Ishikawa (cell line): ENCODE measurements at regions not wholly inside any gene's neighbourhood (a gene's known extent, or its start where the extent isn't known, plus 50 kb on each side); places are given as distances from the start of the nearest gene placed in this dataset.

Experiments
- CEBPB ChIP-seq: IDR thresholded peaks from 2 replicates; pipeline ENCODE4 v1.6.1; 2012
- CREB1 ChIP-seq: IDR thresholded peaks from 2 replicates; pipeline ENCODE4 v1.6.1; 2012; ENCODE audit warnings: low read depth
- EGR1 ChIP-seq: IDR thresholded peaks from 2 replicates; pipeline ENCODE4 v1.6.1; 2012
- EP300 ChIP-seq: IDR thresholded peaks from 2 replicates; pipeline ENCODE4 v1.6.1; 2012; ENCODE audit warnings: borderline replicate concordance
- FOXM1 ChIP-seq: IDR thresholded peaks from 2 replicates; pipeline ENCODE4 v1.6.1; 2012; ENCODE audit warnings: low read depth, borderline replicate concordance
- MAX ChIP-seq: IDR thresholded peaks from 2 replicates; pipeline ENCODE4 v1.6.1; 2012
- NFIC ChIP-seq: IDR thresholded peaks from 2 replicates; pipeline ENCODE4 v1.6.1; 2012
- RAD21 ChIP-seq: IDR thresholded peaks from 2 replicates; pipeline ENCODE4 v1.6.1; 2012; ENCODE audit warnings: low read depth
- TAF1 ChIP-seq: IDR thresholded peaks from 2 replicates; pipeline ENCODE4 v1.6.1; 2012; ENCODE audit warnings: low read depth, mild to moderate bottlenecking
- TCF12 ChIP-seq: IDR thresholded peaks from 2 replicates; pipeline ENCODE4 v1.6.1; 2012; ENCODE audit warnings: low read depth
- TEAD4 ChIP-seq: IDR thresholded peaks from 2 replicates; pipeline ENCODE4 v1.6.1; 2012
- USF1 ChIP-seq: IDR thresholded peaks from 2 replicates; pipeline ENCODE4 v1.6.1; 2012
- YY1 ChIP-seq: IDR thresholded peaks from 2 replicates; pipeline ENCODE4 v1.6.1; 2012; ENCODE audit warnings: low read depth
- ZBTB7A ChIP-seq: IDR thresholded peaks from 2 replicates; pipeline ENCODE4 v1.6.1; 2012; ENCODE audit warnings: low read depth
- TF ChIP-seq, protein P1 (sequence below): IDR thresholded peaks from 2 replicates; pipeline ENCODE4 v1.6.1; 2012; ENCODE audit warnings: low read depth, mild to moderate bottlenecking

DNA sequence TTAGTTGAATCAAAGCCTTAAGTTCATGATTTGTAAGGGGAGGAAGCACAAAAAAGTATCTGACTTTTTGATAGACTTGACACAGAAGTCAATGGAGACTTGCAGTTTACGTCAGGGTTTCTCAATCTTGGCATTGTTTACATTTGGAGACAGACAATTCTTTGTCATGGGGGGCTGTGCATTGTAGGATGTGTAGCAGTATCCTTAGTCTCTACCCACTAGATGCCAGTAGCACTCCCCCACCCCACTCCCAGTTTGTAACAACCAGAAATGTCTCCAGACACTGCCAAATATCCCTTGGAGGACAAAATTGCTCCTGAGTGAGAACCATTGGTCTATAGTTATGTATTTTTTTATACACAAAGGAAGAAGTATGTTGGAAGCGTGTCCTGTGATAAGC, 434.1 kb downstream of the RFPL4B start:
- TF ChIP-seq YY1 (no peak), USF1 (no peak), TAF1 (no peak), EP300 (no peak), CEBPB (no peak), ZBTB7A (no peak), FOXM1 (no peak)

GRCh38 chr6:112785408-112785807, 438.3 kb downstream of the RFPL4B start:
- no peak for TF ChIP-seq FOXM1
- no peak for TF ChIP-seq EGR1
- no peak for TF ChIP-seq RAD21
- TF ChIP-seq CREB1: no peak
- no peak for TF ChIP-seq CEBPB
- TF ChIP-seq USF1: no peak

- TF ChIP-seq TAF1 (no peak), EP300 (no peak), CREB1 (no peak), YY1 (no peak), RAD21 (no peak), FOXM1 (no peak), EGR1 (no peak), TCF12 (no peak)
Measured at GRCh38 chr6:112786801-112787200, 439.7 kb downstream of the RFPL4B start.

DNA sequence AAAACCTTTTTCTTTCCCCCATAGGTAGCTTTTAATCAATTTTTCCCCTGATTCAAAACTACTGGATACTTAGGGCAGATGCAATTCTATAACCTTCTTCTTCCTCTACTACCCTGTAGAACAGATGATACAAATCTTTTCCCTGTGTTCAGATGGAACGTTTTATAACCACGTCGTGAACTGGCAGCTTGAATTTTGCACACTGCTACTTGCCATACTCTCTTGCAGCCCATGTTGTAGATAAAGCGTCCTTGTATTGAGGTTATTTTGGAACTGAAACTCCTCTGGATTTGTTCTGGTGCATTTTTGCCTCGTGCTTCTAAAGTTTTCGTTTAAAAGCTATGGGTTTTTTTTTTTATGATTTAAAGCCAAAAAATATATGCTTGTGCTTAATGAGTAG, 440.2 kb downstream of the RFPL4B start:
- TF ChIP-seq, protein P1, sequence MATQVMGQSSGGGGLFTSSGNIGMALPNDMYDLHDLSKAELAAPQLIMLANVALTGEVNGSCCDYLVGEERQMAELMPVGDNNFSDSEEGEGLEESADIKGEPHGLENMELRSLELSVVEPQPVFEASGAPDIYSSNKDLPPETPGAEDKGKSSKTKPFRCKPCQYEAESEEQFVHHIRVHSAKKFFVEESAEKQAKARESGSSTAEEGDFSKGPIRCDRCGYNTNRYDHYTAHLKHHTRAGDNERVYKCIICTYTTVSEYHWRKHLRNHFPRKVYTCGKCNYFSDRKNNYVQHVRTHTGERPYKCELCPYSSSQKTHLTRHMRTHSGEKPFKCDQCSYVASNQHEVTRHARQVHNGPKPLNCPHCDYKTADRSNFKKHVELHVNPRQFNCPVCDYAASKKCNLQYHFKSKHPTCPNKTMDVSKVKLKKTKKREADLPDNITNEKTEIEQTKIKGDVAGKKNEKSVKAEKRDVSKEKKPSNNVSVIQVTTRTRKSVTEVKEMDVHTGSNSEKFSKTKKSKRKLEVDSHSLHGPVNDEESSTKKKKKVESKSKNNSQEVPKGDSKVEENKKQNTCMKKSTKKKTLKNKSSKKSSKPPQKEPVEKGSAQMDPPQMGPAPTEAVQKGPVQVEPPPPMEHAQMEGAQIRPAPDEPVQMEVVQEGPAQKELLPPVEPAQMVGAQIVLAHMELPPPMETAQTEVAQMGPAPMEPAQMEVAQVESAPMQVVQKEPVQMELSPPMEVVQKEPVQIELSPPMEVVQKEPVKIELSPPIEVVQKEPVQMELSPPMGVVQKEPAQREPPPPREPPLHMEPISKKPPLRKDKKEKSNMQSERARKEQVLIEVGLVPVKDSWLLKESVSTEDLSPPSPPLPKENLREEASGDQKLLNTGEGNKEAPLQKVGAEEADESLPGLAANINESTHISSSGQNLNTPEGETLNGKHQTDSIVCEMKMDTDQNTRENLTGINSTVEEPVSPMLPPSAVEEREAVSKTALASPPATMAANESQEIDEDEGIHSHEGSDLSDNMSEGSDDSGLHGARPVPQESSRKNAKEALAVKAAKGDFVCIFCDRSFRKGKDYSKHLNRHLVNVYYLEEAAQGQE: no peak
- TF ChIP-seq USF1: no peak
- TF ChIP-seq NFIC: no peak
- TF ChIP-seq FOXM1: no peak
- TF ChIP-seq EP300: no peak
- TF ChIP-seq TCF12: no peak
- no peak for TF ChIP-seq CEBPB
- no peak for TF ChIP-seq ZBTB7A
- TF ChIP-seq CREB1: no peak
- no peak for TF ChIP-seq RAD21
- no peak for TF ChIP-seq TEAD4

GRCh38 chr6:112795316-112795715, 448.2 kb downstream of the RFPL4B start:
- TF ChIP-seq CREB1 (no peak), NFIC (no peak), EP300 (no peak), USF1 (no peak), MAX (no peak), YY1 (no peak), ZBTB7A (no peak), TAF1 (no peak), EGR1 (no peak), TCF12 (no peak), RAD21 (no peak), TEAD4 (no peak), FOXM1 (no peak)
- TF ChIP-seq, protein P1: no peak

DNA sequence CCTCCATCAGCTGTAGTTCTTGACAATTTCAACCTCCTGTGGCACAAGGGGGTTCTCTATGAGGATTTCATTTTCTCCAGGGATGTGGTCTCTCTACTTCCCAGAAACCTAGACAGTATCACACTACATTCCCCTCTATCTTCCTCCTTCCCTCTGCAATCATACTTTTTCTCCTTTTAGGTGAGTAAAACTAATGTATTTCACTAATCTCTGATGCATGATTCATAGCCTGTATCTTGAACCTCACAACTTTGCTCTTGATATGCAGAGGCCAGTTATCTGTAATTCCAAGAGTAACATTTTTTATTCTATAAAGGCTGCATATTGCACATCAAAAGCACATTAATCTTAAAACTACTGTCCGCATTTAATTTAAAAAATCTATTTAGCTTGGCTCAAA, 449.6 kb downstream of the RFPL4B start:
- TF ChIP-seq FOXM1 (no peak), YY1 (no peak), ZBTB7A (no peak), TCF12 (no peak), MAX (no peak), CREB1 (no peak), USF1 (no peak), NFIC (no peak), CEBPB (no peak), RAD21 (no peak), EGR1 (no peak), TEAD4 (no peak), EP300 (no peak), TAF1 (no peak)
- TF ChIP-seq, protein P1: no peak
